ENCODE measurements at regions not wholly inside any gene's neighbourhood (a gene's known extent, or its start where the extent isn't known, plus 50 kb on each side); places are given as distances from the start of the nearest gene placed in this dataset.

DNA sequence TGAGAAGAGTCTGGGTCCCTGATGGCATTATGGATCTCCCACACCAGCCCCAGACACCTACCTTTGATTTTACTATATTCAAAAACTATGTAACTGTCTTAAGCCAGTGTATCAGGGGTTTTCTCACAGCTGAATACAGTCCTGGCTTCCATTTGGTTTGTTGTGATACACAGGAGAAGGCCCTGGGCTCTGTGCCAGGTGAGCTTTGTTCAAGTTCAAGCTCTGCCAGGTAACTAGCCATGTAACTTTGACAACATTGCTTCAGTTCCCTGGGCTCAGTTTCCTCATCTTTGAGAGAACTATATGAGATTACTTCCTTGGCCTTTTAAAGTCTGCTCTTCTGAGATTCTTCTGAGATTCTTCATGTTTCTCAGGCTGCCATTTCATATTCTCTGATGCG lies 327.5 kb upstream of the TENM4 start:
- FAIRE-seq = no peak
- CTCF ChIA-PET = no interaction called here
- no peaks in the 10 kb centered on the region for H3K4me1 ChIP-seq (ENCODE audit: control insufficient read depth, insufficient read depth, low read length)

DNA sequence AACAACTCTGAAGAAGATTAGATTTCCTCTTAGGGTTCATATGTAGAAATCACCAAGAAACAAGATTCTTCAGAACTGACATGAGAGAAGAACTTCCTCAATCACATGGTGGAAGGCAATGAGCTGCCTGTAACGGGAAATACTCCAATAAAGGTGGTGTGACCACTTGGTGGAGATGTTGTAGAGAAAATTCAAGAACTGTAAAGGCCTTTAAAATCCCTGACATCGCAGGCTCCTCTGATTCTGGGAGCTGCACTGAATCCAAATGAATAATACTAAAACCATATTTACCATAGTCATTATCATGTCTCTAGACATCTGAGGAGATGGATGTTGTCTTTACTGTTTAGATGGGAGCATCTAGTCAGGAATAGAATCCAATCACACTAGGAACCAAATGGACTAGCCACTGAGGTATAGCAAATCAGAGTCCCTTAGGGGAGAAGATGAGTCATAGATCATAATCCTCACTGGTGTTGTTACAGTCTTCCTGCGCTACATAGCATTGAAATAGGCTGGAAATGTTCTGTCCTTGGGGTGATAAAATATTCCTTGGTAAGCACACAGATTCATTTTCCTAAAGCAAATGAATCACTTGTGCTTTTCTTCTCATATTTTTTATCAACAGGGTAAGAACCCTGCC lies 321.6 kb upstream of the TENM4 start:
- WGBS (ENCODE audit: insufficient coverage, insufficient replicate concordance, low lambda C conversion rate, missing lambda C conversion rate) = 20% methylated on average over 3 of the region's 3 CpGs
- Histone ChIP-seq H3K27ac (ENCODE audit: control insufficient read depth, insufficient read depth) (no peak overlapping the region), H3K79me2 (ENCODE audit: control insufficient read depth, insufficient read depth, low read length) (no peaks in the 10 kb centered on the region), H4K20me1 (ENCODE audit: control insufficient read depth, insufficient read depth) (no peaks in the 10 kb centered on the region), H2AFZ (ENCODE audit: control insufficient read depth, low read depth, low read length) (no peak overlapping the region), H3K4me2 (ENCODE audit: control insufficient read depth, insufficient read depth) (no peak overlapping the region), H3K36me3 (ENCODE audit: control insufficient read depth in 2 of 2, insufficient read depth in 2 of 2, low read length in 1 of 2) (no peaks in the 10 kb centered on the region), H3K4me3 (no peak overlapping the region), H3K27me3 (replicated peaks in 1 of 2; ENCODE audit: control insufficient read depth in 2 of 2, insufficient read depth in 2 of 2, low read length in 1 of 2) (no peaks in the 10 kb centered on the region), H3K9ac (ENCODE audit: control insufficient read depth, insufficient read depth, low read length) (no peak overlapping the region), H3K4me1 (ENCODE audit: control insufficient read depth, insufficient read depth, low read length) (no peaks in the 10 kb centered on the region), H3K9me3 (replicated peaks; ENCODE audit: control insufficient read depth, insufficient read depth, low read length) (no peaks in the 10 kb centered on the region)
- ChIA-PET CTCF (no interaction called here), POLR2A (no interaction called here), SMC1A (ENCODE audit: uncharacterized antibody, unreplicated experiment) (no interaction called here), RAD21 (ENCODE audit: unreplicated experiment) (no interaction called here)
- DNase-seq (ENCODE audit: low read depth, low spot score) (no peak), ATAC-seq (no peak), FAIRE-seq (no peak)
- in situ Hi-C loops (cut with MboI) (no loop called here), intact Hi-C loops (cut with micrococcal nuclease; ENCODE audit: unreplicated experiment) (no loop called here)
- TF ChIP-seq NR2C2 (IDR thresholded peaks at IDR 0.05; ENCODE audit: borderline replicate concordance, control insufficient read depth, insufficient read length, low read depth) = no peak
- no peak for TF ChIP-seq FOS (IDR thresholded peaks at IDR 0.05; ENCODE audit: borderline replicate concordance, extremely low read depth, insufficient read length)
- TF ChIP-seq ZBED1 (IDR thresholded peaks at IDR 0.05; ENCODE audit: borderline replicate concordance) = no peak
- no peak for TF ChIP-seq FOXM1 (IDR thresholded peaks at IDR 0.05; ENCODE audit: low read depth, low read length)
- no peak for TF ChIP-seq SMAD1 (IDR thresholded peaks at IDR 0.05; ENCODE audit: low read depth, partially characterized antibody)
- no peak for TF ChIP-seq MYB (IDR thresholded peaks at IDR 0.05; ENCODE audit: borderline replicate concordance, low read depth, low read length)
- no peak for TF ChIP-seq HCFC1 (IDR thresholded peaks at IDR 0.05; ENCODE audit: low read length)
- TF ChIP-seq SMARCA5 (IDR thresholded peaks at IDR 0.05) = no peak
- TF ChIP-seq NFIC (IDR thresholded peaks at IDR 0.05; ENCODE audit: low read depth, low read length) = no peak
- no peak for TF ChIP-seq RUNX3 (IDR thresholded peaks at IDR 0.05; ENCODE audit: low read length)
- TF ChIP-seq POLR2AphosphoS5 (IDR thresholded peaks at IDR 0.05; ENCODE audit: low read length) = no peak
- TF ChIP-seq RAD51 (IDR thresholded peaks at IDR 0.05) = no peak
- BruUV-seq (replicated peaks) = no TSS peak

More for the DNA sequence above, 327.5 kb upstream of the TENM4 start:
- intact Hi-C loops (cut with micrococcal nuclease; ENCODE audit: unreplicated experiment) (no loop called here), in situ Hi-C loops (cut with MboI) (no loop called here)
- no peak overlapping the region for H3K4me2 ChIP-seq (ENCODE audit: control insufficient read depth, insufficient read depth)
- WGBS (ENCODE audit: insufficient coverage, insufficient replicate concordance, low lambda C conversion rate, missing lambda C conversion rate) = 11% methylated on average over 1 of the region's 1 CpG
- no peak overlapping the region for H3K4me3 ChIP-seq
- no peak overlapping the region for H3K27ac ChIP-seq (ENCODE audit: control insufficient read depth, insufficient read depth)
- POLR2A ChIA-PET = no interaction called here
- no peaks in the 10 kb centered on the region for H4K20me1 ChIP-seq (ENCODE audit: control insufficient read depth, insufficient read depth)
- SMC1A ChIA-PET (ENCODE audit: uncharacterized antibody, unreplicated experiment) = no interaction called here
- H3K79me2 ChIP-seq (ENCODE audit: control insufficient read depth, insufficient read depth, low read length) = no peaks in the 10 kb centered on the region
- TF ChIP-seq EP300 (IDR thresholded peaks at IDR 0.05; ENCODE audit: borderline replicate concordance in 1 of 2, control insufficient read depth in 1 of 2, low read depth in 2 of 2, low read length in 2 of 2) (no peak), NR2F1 (conservative IDR thresholded peaks at IDR 0.05) (no peak), ESRRA (IDR thresholded peaks at IDR 0.05; ENCODE audit: low read length) (no peak), MTA3 (IDR thresholded peaks at IDR 0.05; ENCODE audit: borderline replicate concordance, low read length) (no peak), BMI1 (IDR thresholded peaks at IDR 0.05; ENCODE audit: borderline replicate concordance) (no peak), MYC (IDR thresholded peaks at IDR 0.05; ENCODE audit: insufficient read depth, insufficient read length, insufficient replicate concordance, low read length, severe bottlenecking) (no peak), TCF7 (IDR thresholded peaks at IDR 0.05; ENCODE audit: borderline replicate concordance) (no peak), ZNF622 (IDR thresholded peaks at IDR 0.05) (no peak), CREB1 (IDR thresholded peaks at IDR 0.05; ENCODE audit: low read depth) (no peak), ATF7 (IDR thresholded peaks at IDR 0.05; ENCODE audit: low read depth) (no peak), FOXK2 (IDR thresholded peaks at IDR 0.05) (no peak), EZH2 (IDR thresholded peaks at IDR 0.05; ENCODE audit: borderline replicate concordance, control insufficient read depth, low read depth, low read length) (no peak)
- no peaks in the 10 kb centered on the region for H3K9me3 ChIP-seq (replicated peaks; ENCODE audit: control insufficient read depth, insufficient read depth, low read length)
- ATAC-seq = no peak
- DNase-seq (ENCODE audit: low read depth, low spot score) = no peak
- H3K9ac ChIP-seq (ENCODE audit: control insufficient read depth, insufficient read depth, low read length) = no peak overlapping the region
- no peaks in the 10 kb centered on the region for H3K36me3 ChIP-seq (ENCODE audit: control insufficient read depth in 2 of 2, insufficient read depth in 2 of 2, low read length in 1 of 2)
- no TSS peak for BruUV-seq (replicated peaks)
- H3K27me3 ChIP-seq (replicated peaks in 1 of 2; ENCODE audit: control insufficient read depth in 2 of 2, insufficient read depth in 2 of 2, low read length in 1 of 2) = no peaks in the 10 kb centered on the region
- RAD21 ChIA-PET (ENCODE audit: unreplicated experiment) = no interaction called here
- H2AFZ ChIP-seq (ENCODE audit: control insufficient read depth, low read depth, low read length) = no peak overlapping the region
